ENCODE measurements at regions not wholly inside any gene's neighbourhood (a gene's known extent, or its start where the extent isn't known, plus 50 kb on each side); places are given as distances from the start of the nearest gene placed in this dataset.
"Not testable (repeated sequence)": the region's sequence is repeated elsewhere in the genome, so short reads cannot be mapped to it uniquely, and the experiment has no call there.

DNA sequence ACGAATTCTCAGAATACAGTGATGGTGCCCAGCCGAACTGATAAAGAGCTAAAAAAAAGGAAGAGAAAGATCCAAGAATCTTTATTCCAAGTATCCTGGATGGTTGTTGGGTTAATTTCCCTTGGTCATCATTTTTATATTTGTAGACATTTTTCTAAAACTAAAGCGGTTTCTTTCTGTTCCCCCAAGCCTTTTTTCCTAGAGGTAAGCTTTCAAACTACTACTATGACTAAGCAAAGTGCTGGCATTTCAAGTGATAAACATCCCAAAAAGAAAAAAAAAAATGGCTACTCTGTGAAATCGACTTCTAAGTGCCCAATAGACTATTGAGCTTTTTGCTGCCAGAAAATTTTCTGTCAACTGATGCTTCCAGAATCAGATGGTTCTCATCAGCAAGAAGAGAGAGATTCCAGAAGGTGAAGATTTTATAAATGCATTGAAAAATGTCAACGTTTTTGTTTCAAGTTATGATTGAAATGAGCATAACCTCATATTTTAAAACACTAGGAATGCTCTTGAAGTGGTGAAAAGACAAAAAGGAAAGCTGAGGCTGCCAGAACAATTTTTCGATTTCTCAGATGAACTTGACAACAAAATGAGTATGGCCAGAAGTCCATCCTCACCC is 96.1 kb upstream of the ZC3H11B start:
- DNase-seq (ENCODE audit: insufficient read length, low spot score, missing footprints): no peak
- Histone ChIP-seq H3K4me2 (ENCODE audit: insufficient read depth, low read length) (no peak overlapping the region), H3K4me3 (ENCODE audit: insufficient read depth, low read length) (no peak overlapping the region), H3K9me3 (ENCODE audit: low read depth, low read length) (no peaks in the 10 kb centered on the region), H4K20me1 (ENCODE audit: insufficient read depth, low read length) (no peaks in the 10 kb centered on the region), H3K27me3 (ENCODE audit: insufficient read depth, low read length) (no peaks in the 10 kb centered on the region), H2AFZ (ENCODE audit: low read length) (no peak overlapping the region), H3K27ac (ENCODE audit: low read depth, low read length) (no peak overlapping the region), H3K4me1 (ENCODE audit: insufficient read depth, low read length) (peaks cover 3% of the 10 kb centered on the region), H3K79me2 (ENCODE audit: insufficient read depth, low read length) (no peaks in the 10 kb centered on the region), H3K36me3 (ENCODE audit: insufficient read depth, low read length) (no peaks in the 10 kb centered on the region)
- TF ChIP-seq, protein P1, sequence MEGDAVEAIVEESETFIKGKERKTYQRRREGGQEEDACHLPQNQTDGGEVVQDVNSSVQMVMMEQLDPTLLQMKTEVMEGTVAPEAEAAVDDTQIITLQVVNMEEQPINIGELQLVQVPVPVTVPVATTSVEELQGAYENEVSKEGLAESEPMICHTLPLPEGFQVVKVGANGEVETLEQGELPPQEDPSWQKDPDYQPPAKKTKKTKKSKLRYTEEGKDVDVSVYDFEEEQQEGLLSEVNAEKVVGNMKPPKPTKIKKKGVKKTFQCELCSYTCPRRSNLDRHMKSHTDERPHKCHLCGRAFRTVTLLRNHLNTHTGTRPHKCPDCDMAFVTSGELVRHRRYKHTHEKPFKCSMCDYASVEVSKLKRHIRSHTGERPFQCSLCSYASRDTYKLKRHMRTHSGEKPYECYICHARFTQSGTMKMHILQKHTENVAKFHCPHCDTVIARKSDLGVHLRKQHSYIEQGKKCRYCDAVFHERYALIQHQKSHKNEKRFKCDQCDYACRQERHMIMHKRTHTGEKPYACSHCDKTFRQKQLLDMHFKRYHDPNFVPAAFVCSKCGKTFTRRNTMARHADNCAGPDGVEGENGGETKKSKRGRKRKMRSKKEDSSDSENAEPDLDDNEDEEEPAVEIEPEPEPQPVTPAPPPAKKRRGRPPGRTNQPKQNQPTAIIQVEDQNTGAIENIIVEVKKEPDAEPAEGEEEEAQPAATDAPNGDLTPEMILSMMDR (IDR thresholded peaks at IDR 0.05; ENCODE audit: extremely low read depth, low read depth, low read length): no peak

GRCh38 chr1:219707885-219708284 is 95.0 kb upstream of the ZC3H11B start:
- H4K20me1 ChIP-seq (ENCODE audit: insufficient read depth, low read length); H3K4me1 ChIP-seq (ENCODE audit: insufficient read depth, low read length); H3K79me2 ChIP-seq (ENCODE audit: insufficient read depth, low read length); H3K4me3 ChIP-seq (ENCODE audit: insufficient read depth, low read length); H3K27me3 ChIP-seq (ENCODE audit: insufficient read depth, low read length); DNase-seq (ENCODE audit: insufficient read length, low spot score, missing footprints); H3K9me3 ChIP-seq (ENCODE audit: low read depth, low read length); H3K27ac ChIP-seq (ENCODE audit: low read depth, low read length); H2AFZ ChIP-seq (ENCODE audit: low read length); H3K4me2 ChIP-seq (ENCODE audit: insufficient read depth, low read length); H3K36me3 ChIP-seq (ENCODE audit: insufficient read depth, low read length): not testable (repeated sequence)

- H3K27ac ChIP-seq (ENCODE audit: low read depth, low read length); DNase-seq (ENCODE audit: insufficient read length, low spot score, missing footprints); H3K4me3 ChIP-seq (ENCODE audit: insufficient read depth, low read length); H3K9me3 ChIP-seq (ENCODE audit: low read depth, low read length); H3K79me2 ChIP-seq (ENCODE audit: insufficient read depth, low read length); H4K20me1 ChIP-seq (ENCODE audit: insufficient read depth, low read length); H3K27me3 ChIP-seq (ENCODE audit: insufficient read depth, low read length); H3K4me2 ChIP-seq (ENCODE audit: insufficient read depth, low read length); H2AFZ ChIP-seq (ENCODE audit: low read length); H3K36me3 ChIP-seq (ENCODE audit: insufficient read depth, low read length); H3K4me1 ChIP-seq (ENCODE audit: insufficient read depth, low read length): not testable (repeated sequence)
Measured at GRCh38 chr1:219704331-219704730, 91.4 kb upstream of the ZC3H11B start.

DNA sequence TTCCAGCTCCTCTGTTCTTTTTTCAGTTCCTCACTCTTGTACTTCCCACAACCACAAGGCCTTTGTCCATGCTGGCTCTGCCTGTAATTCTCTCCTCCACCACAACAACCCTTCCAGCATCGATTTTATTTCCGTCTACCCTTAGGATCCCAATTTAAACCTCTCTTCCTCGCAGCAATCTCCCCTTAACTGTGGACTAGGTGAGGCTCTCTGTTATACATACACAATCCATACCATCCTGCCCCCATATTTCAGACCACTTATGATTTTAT is 90.4 kb upstream of the ZC3H11B start:
- Histone ChIP-seq H3K4me2 (ENCODE audit: insufficient read depth, low read length) (no peak overlapping the region), H3K36me3 (ENCODE audit: insufficient read depth, low read length) (no peaks in the 10 kb centered on the region), H3K27me3 (ENCODE audit: insufficient read depth, low read length) (no peaks in the 10 kb centered on the region), H2AFZ (ENCODE audit: low read length) (no peak overlapping the region), H4K20me1 (ENCODE audit: insufficient read depth, low read length) (no peaks in the 10 kb centered on the region), H3K4me3 (ENCODE audit: insufficient read depth, low read length) (no peak overlapping the region), H3K4me1 (ENCODE audit: insufficient read depth, low read length) (peaks cover 9% of the 10 kb centered on the region), H3K27ac (ENCODE audit: low read depth, low read length) (no peak overlapping the region), H3K9me3 (ENCODE audit: low read depth, low read length) (no peaks in the 10 kb centered on the region), H3K79me2 (ENCODE audit: insufficient read depth, low read length) (no peaks in the 10 kb centered on the region)
- no peak for DNase-seq (ENCODE audit: insufficient read length, low spot score, missing footprints)
- TF ChIP-seq, protein P1 (IDR thresholded peaks at IDR 0.05; ENCODE audit: extremely low read depth, low read depth, low read length): no peak

GRCh38 chr1:219701476-219701875 is 88.6 kb upstream of the ZC3H11B start:
- Histone ChIP-seq H3K79me2 (ENCODE audit: insufficient read depth, low read length) (no peaks in the 10 kb centered on the region), H3K4me1 (ENCODE audit: insufficient read depth, low read length) (peaks cover 9% of the 10 kb centered on the region), H4K20me1 (ENCODE audit: insufficient read depth, low read length) (no peaks in the 10 kb centered on the region), H3K4me3 (ENCODE audit: insufficient read depth, low read length) (no peak overlapping the region), H3K27ac (ENCODE audit: low read depth, low read length) (no peak overlapping the region), H3K9me3 (ENCODE audit: low read depth, low read length) (no peaks in the 10 kb centered on the region), H3K36me3 (ENCODE audit: insufficient read depth, low read length) (no peaks in the 10 kb centered on the region), H3K4me2 (ENCODE audit: insufficient read depth, low read length) (no peak overlapping the region), H3K27me3 (ENCODE audit: insufficient read depth, low read length) (no peaks in the 10 kb centered on the region), H2AFZ (ENCODE audit: low read length) (no peak overlapping the region)
- DNase-seq (ENCODE audit: insufficient read length, low spot score, missing footprints): no peak
- TF ChIP-seq, protein P1 (IDR thresholded peaks at IDR 0.05; ENCODE audit: extremely low read depth, low read depth, low read length): no peak

Measured in osteoblast (primary cell).